Activated CD8-positive, alpha-beta memory T cell treated with anti-CD3 and anti-CD28 coated beads, Interleukin-2, amount 10 ng/mL, durations not matched to agents 7 days and 5 days (primary cell): ENCODE measurements at regions not wholly inside any gene's neighbourhood (a gene's known extent, or its start where the extent isn't known, plus 50 kb on each side); places are given as distances from the start of the nearest gene placed in this dataset.

ENCODE experiments used
- ATAC-seq: fragments of 150-1000 bp; cut with Tn5 transposase; one replicate; pipeline ENCODE4 v1.10.0; 2021; ENCODE audit warnings: moderate library complexity
- CTCF ChIA-PET: fragments of 350-600 bp; sonication (Branson Sonifier 250); formaldehyde crosslinking; loops from one replicate; lab custom pipeline; 2021; ENCODE audit warnings: antibody characterized with exemption; lab: Charles Lee
- DNase-seq: peaks from one replicate; pipeline ENCODE4 v3.0.0-alpha.2; 2020
- H3K27ac Mint-ChIP-seq: one replicate; pipeline ENCODE4 v1.8.0; 2021; ENCODE audit warnings: mild to moderate bottlenecking, mixed read lengths
- H3K27me3 Mint-ChIP-seq: one replicate; pipeline ENCODE4 v1.8.0; 2021; ENCODE audit warnings: mixed read lengths
- H3K36me3 Mint-ChIP-seq: one replicate; pipeline ENCODE4 v1.8.0; 2021; ENCODE audit warnings: mild to moderate bottlenecking, mixed read lengths
- H3K4me1 Mint-ChIP-seq: one replicate; pipeline ENCODE4 v1.8.0; 2021; ENCODE audit warnings: mixed read lengths
- H3K4me3 Mint-ChIP-seq: one replicate; pipeline ENCODE4 v1.8.0; 2021; ENCODE audit warnings: mild to moderate bottlenecking, moderate library complexity, mixed read lengths
- H3K9me3 Mint-ChIP-seq: one replicate; pipeline ENCODE4 v1.8.0; 2022; ENCODE audit warnings: low read depth, mixed read lengths

DNA sequence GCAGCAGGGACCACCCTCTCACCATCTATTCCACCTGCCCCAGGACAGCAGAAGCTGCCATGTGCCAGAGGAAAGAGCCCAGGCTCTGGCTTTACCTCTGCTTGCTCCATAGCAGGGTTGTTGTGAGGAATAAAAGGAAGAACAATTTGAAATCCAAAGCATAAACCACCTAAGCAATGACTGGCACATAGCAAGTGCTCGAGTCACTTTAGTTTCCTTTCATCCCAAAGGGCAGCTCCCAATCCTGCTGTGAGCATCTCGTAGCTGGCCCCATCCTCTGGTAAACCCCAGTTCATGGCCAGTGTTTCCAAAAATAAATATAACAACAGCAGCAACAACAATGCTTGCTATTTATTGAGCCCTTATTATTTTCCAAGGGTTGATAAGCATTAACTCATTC is 923.5 kb downstream of the EPHA4 start:
- CTCF ChIA-PET: no interaction called here
- H3K27me3 Mint-ChIP-seq: no peaks in the 10 kb centered on the region
- H3K27ac Mint-ChIP-seq: no peak overlapping the region
- no peaks in the 10 kb centered on the region for H3K9me3 Mint-ChIP-seq
- H3K4me3 Mint-ChIP-seq: no peak overlapping the region
- ATAC-seq: no peak
- peaks cover 4% of the 10 kb centered on the region for H3K4me1 Mint-ChIP-seq
- DNase-seq: no peak
- no peaks in the 10 kb centered on the region for H3K36me3 Mint-ChIP-seq

- no peak for ATAC-seq
- no peak overlapping the region for H3K4me3 Mint-ChIP-seq
- H3K4me1 Mint-ChIP-seq: no peaks in the 10 kb centered on the region
- no peaks in the 10 kb centered on the region for H3K36me3 Mint-ChIP-seq
- no peaks in the 10 kb centered on the region for H3K9me3 Mint-ChIP-seq
- CTCF ChIA-PET: no interaction called here
- H3K27ac Mint-ChIP-seq: no peak overlapping the region
- H3K27me3 Mint-ChIP-seq: no peaks in the 10 kb centered on the region
- DNase-seq: no peak
Measured at GRCh38 chr2:220653776-220654175, 918.3 kb downstream of the EPHA4 start.

GRCh38 chr2:220654322-220654721 is 917.8 kb downstream of the EPHA4 start:
- CTCF ChIA-PET: no interaction called here
- no peak for ATAC-seq
- H3K36me3 Mint-ChIP-seq: no peaks in the 10 kb centered on the region
- H3K27ac Mint-ChIP-seq: no peak overlapping the region
- peaks cover 2% of the 10 kb centered on the region for H3K27me3 Mint-ChIP-seq
- H3K4me3 Mint-ChIP-seq: no peak overlapping the region
- H3K4me1 Mint-ChIP-seq: no peaks in the 10 kb centered on the region
- H3K9me3 Mint-ChIP-seq: no peaks in the 10 kb centered on the region
- no peak for DNase-seq

DNA sequence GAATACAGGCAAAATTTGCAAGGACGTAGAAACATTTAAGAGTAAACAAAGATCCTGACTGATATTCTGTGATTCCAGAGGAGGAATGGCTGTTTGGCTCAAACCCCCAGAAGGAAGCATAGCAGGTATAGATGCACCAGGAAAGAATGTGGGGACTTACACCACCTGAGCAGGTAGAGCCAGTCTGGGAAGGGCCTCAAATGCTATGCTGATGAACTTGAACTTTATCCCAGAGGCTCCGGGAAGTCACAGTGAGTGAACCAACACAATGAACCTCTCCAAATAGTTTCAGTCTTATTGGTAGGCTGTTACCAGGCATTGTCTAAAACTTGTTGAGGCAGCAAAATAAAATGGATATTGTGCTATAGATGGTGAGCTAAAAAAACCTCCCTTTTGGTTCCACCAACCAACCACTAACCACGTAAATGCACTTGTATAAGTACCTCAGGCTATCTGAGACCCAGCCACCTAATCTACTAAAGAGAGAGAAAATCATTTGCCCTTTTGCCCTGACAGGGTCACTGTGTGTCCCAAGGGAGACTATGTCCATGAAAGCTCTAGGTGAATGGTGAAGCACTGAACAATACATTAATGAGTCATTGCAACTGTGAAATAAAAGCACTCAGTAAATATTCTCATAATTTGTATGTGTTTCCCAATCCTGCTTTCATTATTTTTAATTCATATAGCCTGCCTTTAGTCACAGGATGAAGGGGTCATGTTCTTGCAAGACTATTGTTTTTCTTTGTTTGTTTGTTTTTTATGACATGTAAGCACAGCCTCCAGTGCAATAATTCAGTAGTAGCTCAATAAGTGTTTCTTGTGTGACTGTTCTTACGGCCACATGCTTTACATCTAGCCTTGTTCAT is 911.6 kb downstream of the EPHA4 start:
- DNase-seq (no peak), ATAC-seq (no peak)
- CTCF ChIA-PET: no interaction called here
- no peak overlapping the region for H3K27ac Mint-ChIP-seq
- H3K27me3 Mint-ChIP-seq: peaks cover 3% of the 10 kb centered on the region
- H3K4me3 Mint-ChIP-seq: no peak overlapping the region
- no peaks in the 10 kb centered on the region for H3K4me1 Mint-ChIP-seq
- no peaks in the 10 kb centered on the region for H3K9me3 Mint-ChIP-seq
- H3K36me3 Mint-ChIP-seq: no peaks in the 10 kb centered on the region

DNA sequence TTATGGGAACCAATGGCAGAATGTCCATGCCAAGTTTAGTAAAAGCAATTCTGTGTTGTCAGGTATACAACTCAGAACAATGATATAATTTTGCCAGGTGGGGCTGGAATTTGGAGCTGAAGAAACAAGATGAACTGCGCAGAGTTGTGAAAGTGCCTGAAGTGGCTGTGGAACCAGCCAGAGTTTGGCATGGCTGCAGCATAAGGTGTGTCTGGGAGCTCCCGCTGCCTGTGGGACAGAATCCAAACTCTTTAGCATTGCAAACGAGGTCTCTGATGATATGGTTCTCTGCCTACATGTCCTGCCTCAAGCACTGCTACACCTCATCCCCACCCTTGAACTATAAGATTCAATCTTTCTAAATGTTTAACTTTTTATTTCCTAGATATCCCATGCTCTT is 909.7 kb downstream of the EPHA4 start:
- Mint-ChIP-seq H3K9me3 (no peaks in the 10 kb centered on the region), H3K27me3 (peaks cover 3% of the 10 kb centered on the region), H3K27ac (no peak overlapping the region), H3K4me1 (no peaks in the 10 kb centered on the region), H3K4me3 (no peak overlapping the region), H3K36me3 (no peaks in the 10 kb centered on the region)
- DNase-seq: no peak
- ATAC-seq: no peak
- CTCF ChIA-PET: no interaction called here

DNA sequence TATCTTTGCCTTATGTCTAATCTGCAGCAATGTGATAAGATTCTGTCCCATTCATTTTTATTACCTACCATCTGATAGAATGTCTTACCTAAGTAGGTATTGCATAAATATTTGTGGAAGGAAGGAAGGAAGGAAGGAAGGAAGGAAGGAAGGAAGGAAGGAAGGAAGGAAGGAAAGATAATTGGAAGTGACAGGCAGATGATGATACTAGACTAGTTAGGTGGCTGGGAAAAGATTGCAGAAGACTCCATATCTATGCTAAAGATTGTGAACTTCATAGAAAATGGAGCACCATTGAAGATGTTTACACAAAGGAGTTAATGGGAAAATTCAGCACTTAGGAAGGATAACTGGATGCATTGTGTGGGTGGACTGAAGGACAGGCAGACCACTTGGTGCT is 909.0 kb downstream of the EPHA4 start:
- Mint-ChIP-seq H3K4me3 (no peak overlapping the region), H3K4me1 (no peaks in the 10 kb centered on the region), H3K9me3 (no peaks in the 10 kb centered on the region), H3K36me3 (no peaks in the 10 kb centered on the region), H3K27me3 (peaks cover 3% of the 10 kb centered on the region), H3K27ac (no peak overlapping the region)
- DNase-seq: no peak
- ATAC-seq: no peak
- CTCF ChIA-PET: no interaction called here

DNA sequence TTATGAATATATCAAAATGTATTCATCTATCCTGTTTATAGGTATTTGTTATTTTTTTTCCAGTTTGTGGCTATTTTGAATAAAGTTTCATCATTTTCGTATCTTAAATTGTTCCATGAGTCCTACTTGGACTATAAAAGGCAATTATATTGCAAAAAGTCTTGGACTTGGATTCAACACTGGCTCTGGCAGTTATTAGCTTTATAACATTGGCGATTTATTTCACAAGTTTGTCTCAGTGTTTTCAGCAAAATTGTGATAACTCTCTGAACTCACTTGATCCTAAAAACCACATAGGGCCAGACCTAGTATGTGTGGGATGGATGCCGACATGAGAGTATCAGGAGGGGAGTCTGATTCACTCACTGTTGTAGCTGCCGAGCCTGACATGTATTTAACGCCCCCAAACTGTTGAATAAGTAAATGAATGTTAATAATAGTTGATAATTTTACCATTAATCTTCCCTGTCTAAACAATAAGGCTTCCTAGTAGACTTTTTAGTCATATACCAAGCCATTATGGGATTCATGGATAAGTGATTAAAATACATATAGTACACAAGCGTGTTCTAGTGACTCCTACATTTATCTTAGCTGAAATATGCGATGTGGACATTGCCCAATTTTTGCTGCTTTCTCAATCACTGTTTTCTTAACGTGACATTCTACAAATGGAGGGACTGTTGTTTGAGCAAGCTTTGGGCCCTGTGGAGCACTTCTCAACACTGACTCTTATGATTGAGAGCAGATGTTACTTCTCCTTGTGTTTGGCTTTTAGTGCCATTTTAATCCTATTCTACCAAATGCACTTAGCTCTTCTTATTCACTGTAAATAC is 907.6 kb downstream of the EPHA4 start:
- CTCF ChIA-PET: no interaction called here
- H3K27me3 Mint-ChIP-seq: no peaks in the 10 kb centered on the region
- no peaks in the 10 kb centered on the region for H3K4me1 Mint-ChIP-seq
- no peaks in the 10 kb centered on the region for H3K9me3 Mint-ChIP-seq
- no peak overlapping the region for H3K27ac Mint-ChIP-seq
- no peak overlapping the region for H3K4me3 Mint-ChIP-seq
- H3K36me3 Mint-ChIP-seq: no peaks in the 10 kb centered on the region
- ATAC-seq (no peak), DNase-seq (no peak)

GRCh38 chr2:220665108-220665471 is 907.0 kb downstream of the EPHA4 start:
- CTCF ChIA-PET: no interaction called here
- no peaks in the 10 kb centered on the region for H3K36me3 Mint-ChIP-seq

DNA sequence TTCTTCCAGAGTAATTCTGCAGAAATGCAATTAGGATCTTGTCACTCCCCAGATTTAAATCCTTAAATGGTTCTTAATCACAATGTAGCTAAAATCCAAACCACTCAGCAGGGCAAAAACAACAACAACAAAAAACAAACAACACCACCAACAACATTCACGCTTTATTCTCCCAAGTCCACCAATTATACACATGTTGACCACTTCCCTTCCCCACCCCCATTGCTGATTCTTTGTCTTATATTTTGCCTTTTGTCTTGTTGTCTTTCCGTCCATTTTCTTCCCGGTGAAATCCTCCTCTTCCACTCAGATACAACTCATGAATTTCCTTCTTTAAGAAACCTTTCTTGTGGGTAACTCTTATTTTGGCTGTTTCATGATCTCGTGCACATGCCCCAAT is 902.8 kb downstream of the EPHA4 start:
- DNase-seq: no peak
- CTCF ChIA-PET: no interaction called here
- Mint-ChIP-seq H3K27me3 (no peaks in the 10 kb centered on the region), H3K36me3 (no peaks in the 10 kb centered on the region), H3K27ac (no peak overlapping the region), H3K9me3 (no peaks in the 10 kb centered on the region), H3K4me3 (no peak overlapping the region), H3K4me1 (no peaks in the 10 kb centered on the region)
- ATAC-seq: no peak

More at GRCh38 chr2:220665108-220665471, 907.0 kb downstream of the EPHA4 start:
- Mint-ChIP-seq H3K4me1 (no peaks in the 10 kb centered on the region), H3K27ac (no peak overlapping the region), H3K4me3 (no peak overlapping the region), H3K9me3 (no peaks in the 10 kb centered on the region), H3K27me3 (no peaks in the 10 kb centered on the region)
- DNase-seq (no peak), ATAC-seq (no peak)

DNA sequence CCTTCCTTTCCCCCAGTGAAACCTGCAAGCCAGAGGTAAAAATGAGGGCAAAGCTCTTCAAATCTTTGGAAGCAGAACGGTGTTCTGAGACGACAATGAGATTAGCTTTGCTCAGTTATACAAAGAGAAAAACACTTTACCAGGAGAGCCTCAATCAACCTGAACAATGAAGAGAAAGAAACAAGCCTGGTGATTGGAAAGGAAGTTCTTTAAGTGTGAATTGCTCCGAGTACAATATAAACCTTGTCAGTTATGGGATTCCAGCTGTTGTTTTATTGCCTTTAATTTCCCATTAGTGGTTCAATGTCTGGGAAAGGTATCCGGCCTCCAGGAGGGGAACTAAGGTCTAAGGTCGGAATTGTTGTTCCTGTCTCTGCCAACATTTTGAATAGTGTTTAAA is 901.6 kb downstream of the EPHA4 start:
- no peaks in the 10 kb centered on the region for H3K27me3 Mint-ChIP-seq
- H3K4me3 Mint-ChIP-seq: no peak overlapping the region
- H3K4me1 Mint-ChIP-seq: no peaks in the 10 kb centered on the region
- no peak overlapping the region for H3K27ac Mint-ChIP-seq
- DNase-seq (no peak), ATAC-seq (no peak)
- no peaks in the 10 kb centered on the region for H3K9me3 Mint-ChIP-seq
- no peaks in the 10 kb centered on the region for H3K36me3 Mint-ChIP-seq
- CTCF ChIA-PET: no interaction called here

DNA sequence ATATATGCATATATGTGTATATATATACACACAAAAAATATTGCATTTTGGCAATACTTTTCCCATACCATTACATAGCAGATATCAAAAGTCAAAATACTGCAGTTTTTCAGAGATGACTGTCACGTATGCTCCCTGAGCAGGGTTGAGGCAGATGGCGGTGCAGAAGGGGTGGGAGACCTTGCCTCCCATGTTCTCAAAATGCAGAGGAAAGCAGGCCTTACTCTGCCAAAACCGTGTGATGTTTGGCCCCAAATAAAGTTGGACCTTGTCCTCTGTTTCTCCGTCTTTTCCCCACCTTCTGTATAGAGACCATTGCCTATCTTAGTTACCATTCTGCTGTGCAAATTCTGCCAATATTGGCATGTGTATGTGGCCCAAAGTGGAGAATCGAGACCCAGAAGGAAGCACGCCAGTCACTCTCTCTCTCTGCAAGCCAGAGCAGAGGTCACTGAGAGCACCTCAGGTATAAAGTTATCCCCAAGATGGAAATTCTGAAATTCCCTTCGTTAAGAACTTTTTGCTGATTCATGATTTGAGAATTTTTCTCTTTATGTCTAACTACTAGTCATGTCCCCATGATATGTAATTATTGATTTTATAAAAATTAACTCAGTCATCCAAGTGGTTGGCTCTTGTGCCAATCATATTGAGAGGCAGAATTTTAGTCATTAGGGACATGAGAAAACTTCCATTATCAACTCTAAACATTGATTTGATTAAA is 898.8 kb downstream of the EPHA4 start:
- H3K36me3 Mint-ChIP-seq: no peaks in the 10 kb centered on the region
- ATAC-seq: no peak
- CTCF ChIA-PET: no interaction called here
- H3K4me3 Mint-ChIP-seq: no peak overlapping the region
- H3K9me3 Mint-ChIP-seq: no peaks in the 10 kb centered on the region
- H3K4me1 Mint-ChIP-seq: no peaks in the 10 kb centered on the region
- no peaks in the 10 kb centered on the region for H3K27me3 Mint-ChIP-seq
- H3K27ac Mint-ChIP-seq: no peak overlapping the region
- no peak for DNase-seq

GRCh38 chr2:220674033-220674432 is 898.1 kb downstream of the EPHA4 start:
- H3K4me1 Mint-ChIP-seq: no peaks in the 10 kb centered on the region
- H3K27me3 Mint-ChIP-seq: no peaks in the 10 kb centered on the region
- no peak overlapping the region for H3K4me3 Mint-ChIP-seq
- DNase-seq (no peak), ATAC-seq (no peak)
- no peak overlapping the region for H3K27ac Mint-ChIP-seq
- no peaks in the 10 kb centered on the region for H3K36me3 Mint-ChIP-seq
- CTCF ChIA-PET: no interaction called here
- no peaks in the 10 kb centered on the region for H3K9me3 Mint-ChIP-seq

GRCh38 chr2:220676695-220677094 is 895.4 kb downstream of the EPHA4 start:
- CTCF ChIA-PET: no interaction called here
- no peaks in the 10 kb centered on the region for H3K4me1 Mint-ChIP-seq

More at GRCh38 chr2:220676695-220677094, 895.4 kb downstream of the EPHA4 start:
- no peak for DNase-seq
- H3K27me3 Mint-ChIP-seq: no peaks in the 10 kb centered on the region
- no peak overlapping the region for H3K27ac Mint-ChIP-seq
- ATAC-seq: no peak
- no peak overlapping the region for H3K4me3 Mint-ChIP-seq
- H3K9me3 Mint-ChIP-seq: no peaks in the 10 kb centered on the region
- no peaks in the 10 kb centered on the region for H3K36me3 Mint-ChIP-seq
